K562 (cell line): ENCODE measurements at regions not wholly inside any gene's neighbourhood (a gene's known extent, or its start where the extent isn't known, plus 50 kb on each side); places are given as distances from the start of the nearest gene placed in this dataset.

Source experiments
- HMG20B ChIP-seq: fragments of 250-450 bp; sonication (Bioruptor Pico); IDR thresholded peaks from 2 replicates; pipeline ENCODE4 v1.5.0; 2021; ENCODE audit warnings: mild to moderate bottlenecking
- POLR2H ChIP-seq: IDR thresholded peaks from 2 replicates; pipeline ENCODE4 v1.6.1; 2016; ENCODE audit warnings: missing genetic modification characterization, low read depth, mild to moderate bottlenecking, control low read depth, missing compliant biosample characterization, moderate library complexity
- RREB1 ChIP-seq: fragments of 250-450 bp; sonication (Bioruptor Pico); IDR thresholded peaks from 2 replicates; pipeline ENCODE4 v1.4.0; 2020
- TOE1 ChIP-seq, 2 experiments: fragments of 450-650 bp in 1 of 2; sonication (generic) in 1 of 2; formaldehyde crosslinking in 1 of 2; IDR thresholded peaks; 2 replicates each; pipeline versions ENCODE4 v1.7.1 to v1.8.0; 2016 to 2022; ENCODE audit warnings: borderline replicate concordance in 2 of 2, mild to moderate bottlenecking in 2 of 2, antibody characterized with exemption in 1 of 2, inconsistent platforms in 1 of 2, low read depth in 1 of 2, missing genetic modification reagents in 1 of 2, moderate library complexity in 1 of 2
- ZBTB11 ChIP-seq, 3 experiments: fragments of 200-800 bp in 1 of 3; fragments of 250-450 bp in 1 of 3; fragments of 450-650 bp in 1 of 3; sonication (Bioruptor Pico) in 1 of 3; sonication (Bioruptor generic) in 1 of 3; formaldehyde crosslinking in 1 of 3; IDR thresholded peaks; 2 replicates each; pipeline versions ENCODE4 v1.6.1 to v1.8.0; 2016 to 2022; ENCODE audit warnings: mild to moderate bottlenecking in 2 of 3, missing genetic modification characterization in 2 of 3, missing compliant biosample characterization in 1 of 3, moderate library complexity in 1 of 3
- ZBTB40 ChIP-seq, 2 experiments: fragments of 450-650 bp in 1 of 2; sonication (generic) in 1 of 2; formaldehyde crosslinking in 1 of 2; IDR thresholded peaks; 2 replicates each; pipeline versions ENCODE4 v1.7.1 to v1.9.0; 2016 to 2022; ENCODE audit warnings: inconsistent platforms in 1 of 2, mild to moderate bottlenecking in 1 of 2, missing genetic modification reagents in 1 of 2
- ZNF766 ChIP-seq: fragments of 200-800 bp; sonication (Bioruptor generic); conservative IDR thresholded peaks from 2 replicates; pipeline ENCODE4 v1.6.1; 2016; ENCODE audit warnings: missing genetic modification characterization, missing compliant biosample characterization

- TF ChIP-seq ZBTB40 (IDR thresholded peaks at IDR 0.05) = peak; percentile 78
- TF ChIP-seq ZBTB40 (CRISPR knock-in tag; IDR thresholded peaks at IDR 0.05) = no peak
- TF ChIP-seq ZBTB11 (CRISPR knock-in tag; IDR thresholded peaks at IDR 0.05) = peak in 1 of 3 experiments; percentile 62; a peak in 2 of 6 replicates
- peak; percentile 80 for TF ChIP-seq POLR2H (tag)
- no peak for TF ChIP-seq TOE1 (IDR thresholded peaks at IDR 0.05; ENCODE audit: borderline replicate concordance)
- TF ChIP-seq TOE1 (CRISPR knock-in tag; IDR thresholded peaks at IDR 0.05; ENCODE audit: borderline replicate concordance, low read depth) = no peak
- no peak for TF ChIP-seq ZNF766 (CRISPR knock-in tag)
- no peak for TF ChIP-seq HMG20B
- TF ChIP-seq RREB1 (CRISPR knock-in tag) = no peak
Observed at GRCh38 chr13:97142452-97142851, 79.7 kb upstream of the MBNL2 start (continued).
